RWPE1 (cell line): ENCODE measurements at regions not wholly inside any gene's neighbourhood (a gene's known extent, or its start where the extent isn't known, plus 50 kb on each side); places are given as distances from the start of the nearest gene placed in this dataset.

Experiments used
- CTCF ChIA-PET: fragments of 350-600 bp; sonication (Branson Sonifier 250); formaldehyde crosslinking; extraction: SDS; loops from one replicate; lab custom pipeline; 2021; lab: Yijun Ruan, JAX
- POLR2A ChIA-PET: fragments of 400-600 bp; formaldehyde crosslinking; extraction: SDS; loops from one replicate; lab custom pipeline; 2020; ENCODE audit warnings: antibody characterized with exemption; ENCODE audit not compliant: low non-redundant PET; lab: Yijun Ruan, JAX
- DNase-seq: peaks from one replicate; pipeline ENCODE4 v3.0.0; 2012; ENCODE audit warnings: low spot score
- H3K27ac ChIP-seq: fragments of 450-650 bp; 2 replicates; pipeline ENCODE4 v1.5.1; 2017
- TF ChIP-seq, protein P1 (sequence below): fragments of 450-650 bp; conservative IDR thresholded peaks from 2 replicates; pipeline ENCODE4 v1.5.1; 2017; ENCODE audit warnings: low read depth, mild to moderate bottlenecking

DNA sequence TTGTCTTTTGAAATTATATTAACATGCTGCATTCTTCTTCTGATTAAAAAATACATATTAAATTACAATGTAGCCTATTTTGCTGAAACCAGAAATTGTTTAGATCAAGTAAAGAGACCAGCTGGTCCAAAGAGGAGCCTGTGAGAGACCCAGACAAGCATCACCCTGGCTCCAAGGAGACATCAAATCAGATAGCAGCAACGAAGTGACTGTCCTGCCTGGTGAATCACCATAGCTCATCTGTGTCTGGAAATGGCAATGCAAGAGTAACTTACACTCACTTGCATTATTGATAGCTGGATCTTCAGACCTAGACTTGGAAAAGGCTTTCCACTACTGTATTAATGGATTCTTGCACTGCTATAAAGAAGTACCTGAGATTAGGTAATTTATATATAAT is 169.1 kb downstream of the KCTD12 start:
- H3K27ac ChIP-seq = no peak overlapping the region
- no peak for DNase-seq
- TF ChIP-seq, protein P1, sequence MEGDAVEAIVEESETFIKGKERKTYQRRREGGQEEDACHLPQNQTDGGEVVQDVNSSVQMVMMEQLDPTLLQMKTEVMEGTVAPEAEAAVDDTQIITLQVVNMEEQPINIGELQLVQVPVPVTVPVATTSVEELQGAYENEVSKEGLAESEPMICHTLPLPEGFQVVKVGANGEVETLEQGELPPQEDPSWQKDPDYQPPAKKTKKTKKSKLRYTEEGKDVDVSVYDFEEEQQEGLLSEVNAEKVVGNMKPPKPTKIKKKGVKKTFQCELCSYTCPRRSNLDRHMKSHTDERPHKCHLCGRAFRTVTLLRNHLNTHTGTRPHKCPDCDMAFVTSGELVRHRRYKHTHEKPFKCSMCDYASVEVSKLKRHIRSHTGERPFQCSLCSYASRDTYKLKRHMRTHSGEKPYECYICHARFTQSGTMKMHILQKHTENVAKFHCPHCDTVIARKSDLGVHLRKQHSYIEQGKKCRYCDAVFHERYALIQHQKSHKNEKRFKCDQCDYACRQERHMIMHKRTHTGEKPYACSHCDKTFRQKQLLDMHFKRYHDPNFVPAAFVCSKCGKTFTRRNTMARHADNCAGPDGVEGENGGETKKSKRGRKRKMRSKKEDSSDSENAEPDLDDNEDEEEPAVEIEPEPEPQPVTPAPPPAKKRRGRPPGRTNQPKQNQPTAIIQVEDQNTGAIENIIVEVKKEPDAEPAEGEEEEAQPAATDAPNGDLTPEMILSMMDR = no peak
- POLR2A ChIA-PET = no interaction called here
- CTCF ChIA-PET = no interaction called here

DNA sequence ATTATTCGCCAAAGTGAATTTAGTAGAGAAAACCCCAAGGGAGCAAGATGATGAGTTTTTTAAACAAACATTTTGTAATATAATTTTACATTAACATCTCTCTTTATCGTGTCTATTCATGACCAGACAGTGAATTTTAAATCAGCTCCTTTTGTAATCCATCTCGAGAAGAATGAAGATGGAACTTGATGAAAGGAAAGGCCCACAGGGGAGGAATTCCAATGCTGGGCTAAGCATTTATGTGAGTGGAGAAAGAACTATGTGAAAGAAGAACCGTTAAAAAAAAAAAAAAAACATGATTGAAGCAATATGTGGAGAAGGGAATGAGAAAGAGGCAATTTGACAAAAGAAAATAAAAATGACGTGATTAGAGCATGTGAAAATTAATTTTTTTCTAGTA is 170.6 kb downstream of the KCTD12 start:
- no peak for DNase-seq
- CTCF ChIA-PET = no interaction called here
- H3K27ac ChIP-seq = no peak overlapping the region
- TF ChIP-seq, protein P1 = no peak
- POLR2A ChIA-PET = no interaction called here

DNA sequence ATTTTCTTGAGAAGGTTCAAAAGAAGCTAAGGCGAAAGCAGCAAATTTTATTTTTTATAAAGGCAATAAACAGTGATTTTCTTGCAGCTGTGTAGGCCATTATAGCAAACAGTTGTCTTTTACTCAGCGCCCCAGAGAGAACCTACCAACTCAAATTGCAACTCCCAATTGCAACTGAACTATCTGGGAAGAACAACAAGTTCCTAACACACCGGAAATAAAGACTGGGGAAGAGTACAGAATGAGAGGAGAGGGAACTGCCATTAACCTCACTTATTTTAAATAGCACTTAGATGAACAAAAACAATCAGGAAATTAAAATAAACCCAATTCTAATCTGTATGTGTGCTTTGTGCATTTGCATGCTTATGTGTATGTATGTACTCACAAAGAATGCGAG is 171.1 kb downstream of the KCTD12 start:
- no peak overlapping the region for H3K27ac ChIP-seq
- TF ChIP-seq, protein P1 = no peak
- CTCF ChIA-PET = no interaction called here
- POLR2A ChIA-PET = no interaction called here
- DNase-seq = no peak

DNA sequence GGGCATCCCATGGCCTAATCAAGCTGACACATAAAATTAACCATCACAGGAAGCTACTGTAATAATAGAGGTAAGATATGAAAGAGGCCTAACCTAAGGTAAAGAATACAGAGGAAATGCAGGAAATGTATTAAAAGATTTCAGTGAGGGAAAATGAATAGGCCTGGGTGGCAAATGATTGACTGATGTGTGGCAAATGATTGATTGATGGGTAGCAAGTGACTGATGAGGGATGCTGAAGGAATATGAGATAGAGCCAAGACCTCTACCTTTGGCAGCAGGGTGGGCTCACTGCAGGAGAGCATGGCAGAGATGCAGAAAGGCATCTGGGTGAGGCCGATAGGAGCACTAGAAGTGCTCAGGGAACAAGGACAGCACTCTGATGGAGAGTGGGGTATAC is 172.9 kb downstream of the KCTD12 start:
- H3K27ac ChIP-seq = no peak overlapping the region
- CTCF ChIA-PET = interaction anchor here (0.5 kb wide), 1 partner anchor 11 kb away, joined by 3 read pairs; no protein-coding TSS in a partner anchor
- no peak for DNase-seq
- POLR2A ChIA-PET = no interaction called here
- TF ChIP-seq, protein P1 = no peak

DNA sequence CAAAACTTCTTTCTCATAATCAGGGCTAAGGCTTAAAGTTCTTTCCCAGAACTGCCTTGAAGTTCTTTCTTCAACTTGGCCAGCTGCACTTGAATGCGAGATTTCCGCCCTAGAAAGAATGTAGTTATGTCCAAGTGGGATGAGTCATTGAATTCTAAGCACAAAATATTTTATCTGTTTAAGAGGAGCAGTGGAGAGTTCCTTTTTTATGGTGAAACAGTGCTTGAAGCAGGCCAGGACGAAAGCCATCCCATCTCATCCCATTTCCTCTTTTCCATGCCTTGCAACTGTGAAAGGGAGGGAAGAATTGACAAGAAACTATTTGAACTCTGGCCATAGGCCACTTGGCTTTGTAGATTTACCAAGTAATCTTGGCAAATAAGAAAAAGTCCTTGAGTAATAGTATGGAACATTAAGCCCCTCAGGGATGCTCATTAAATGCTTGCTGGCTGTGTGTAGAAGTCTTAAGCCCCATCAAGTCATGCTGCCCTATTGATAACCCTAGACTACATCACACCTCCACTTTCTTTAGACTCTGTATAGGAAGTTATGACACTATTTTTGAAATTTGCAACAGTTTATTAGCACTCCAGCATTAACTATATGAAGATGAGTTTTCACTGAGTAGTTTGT is 174.5 kb downstream of the KCTD12 start:
- POLR2A ChIA-PET = no interaction called here
- H3K27ac ChIP-seq = no peak overlapping the region

DNA sequence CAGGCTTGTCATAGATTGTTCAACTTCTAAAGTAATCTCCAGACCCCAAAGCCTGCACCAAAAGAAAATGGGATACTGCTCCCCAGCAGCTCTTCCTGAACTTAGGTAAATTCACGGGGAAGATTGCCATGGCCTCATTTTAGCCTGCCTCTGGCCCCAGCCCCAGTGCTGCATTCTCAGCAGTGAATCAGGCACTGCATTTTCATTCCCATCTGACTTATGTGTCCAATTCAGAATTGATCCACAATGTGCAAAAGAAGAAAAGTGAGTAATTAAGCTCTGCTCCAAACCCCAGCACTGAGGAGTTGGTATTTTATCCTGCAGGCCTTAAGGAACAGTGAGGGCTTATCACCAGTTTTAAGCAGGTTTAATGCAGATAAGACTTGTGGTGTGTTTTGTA is 176.4 kb downstream of the KCTD12 start:
- DNase-seq = no peak
- no peak overlapping the region for H3K27ac ChIP-seq
- TF ChIP-seq, protein P1 = no peak
- ChIA-PET POLR2A (no interaction called here), CTCF (no interaction called here)

More for the DNA sequence above, 174.5 kb downstream of the KCTD12 start:
- CTCF ChIA-PET = no interaction called here
- TF ChIP-seq, protein P1 = no peak
- DNase-seq = peak; percentile 72
